SKM-1 (cell line): ENCODE measurements at regions not wholly inside any gene's neighbourhood (a gene's known extent, or its start where the extent isn't known, plus 50 kb on each side); places are given as distances from the start of the nearest gene placed in this dataset.
A peak's percentile ranks its signal among the peaks of the same experiment; 100 is the strongest.
"Not testable (repeated sequence)": the region's sequence is repeated elsewhere in the genome, so short reads cannot be mapped to it uniquely, and the experiment has no call there.

Experiments
- DNase-seq: peaks from one replicate; lab custom pipeline; 2025; ENCODE audit not compliant: unreplicated experiment; lab: John Stamatoyannopoulos, UW

- DNase-seq: peak; percentile 21
These were observed 317.8 kb downstream of the SH2D4B start for GRCh38 chr10:80855348-80855971.

DNA sequence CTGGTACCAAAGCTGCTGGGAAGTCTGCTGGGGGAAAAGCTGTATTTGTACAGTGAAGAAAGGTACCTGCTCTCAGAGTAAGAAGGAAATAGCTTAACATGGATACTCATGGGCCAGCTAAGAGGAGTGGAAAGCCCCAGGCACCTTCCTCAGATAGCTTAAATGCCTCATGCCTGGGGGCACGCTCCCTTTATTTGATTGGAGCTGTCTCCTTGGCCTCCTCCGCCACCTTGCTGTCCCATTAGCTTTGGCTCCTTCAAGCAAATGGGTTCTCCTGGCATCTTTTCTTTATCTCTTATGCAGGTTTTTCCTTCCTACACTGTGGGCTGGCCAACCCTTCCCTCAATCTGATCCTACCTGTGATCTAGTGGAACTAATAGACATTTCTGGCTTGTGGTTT lies 318.5 kb downstream of the SH2D4B start:
- DNase-seq: no peak

DNA sequence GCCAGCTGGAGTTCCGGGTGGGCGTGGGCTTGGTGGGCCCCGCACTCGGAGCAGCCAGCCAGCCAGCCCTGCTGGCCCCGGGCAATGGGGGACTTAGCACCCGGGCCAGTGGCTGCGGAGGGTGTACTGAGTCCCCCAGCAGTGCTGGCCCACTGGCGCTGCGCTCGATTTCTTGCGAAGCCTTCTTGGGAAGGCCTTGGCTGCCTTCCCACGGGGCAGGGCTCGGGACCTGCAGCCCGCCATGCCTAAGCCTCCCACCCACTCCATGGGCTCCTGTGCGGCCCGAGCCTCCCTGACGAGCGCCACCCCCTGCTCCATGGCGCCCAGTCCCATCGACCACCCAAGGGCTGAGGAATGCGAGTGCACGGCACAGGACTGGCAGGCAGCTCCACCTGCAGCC lies 321.6 kb downstream of the SH2D4B start:
- not testable (repeated sequence) for DNase-seq

GRCh38 chr10:80860719-80861118 lies 323.0 kb downstream of the SH2D4B start:
- no peak for DNase-seq

DNA sequence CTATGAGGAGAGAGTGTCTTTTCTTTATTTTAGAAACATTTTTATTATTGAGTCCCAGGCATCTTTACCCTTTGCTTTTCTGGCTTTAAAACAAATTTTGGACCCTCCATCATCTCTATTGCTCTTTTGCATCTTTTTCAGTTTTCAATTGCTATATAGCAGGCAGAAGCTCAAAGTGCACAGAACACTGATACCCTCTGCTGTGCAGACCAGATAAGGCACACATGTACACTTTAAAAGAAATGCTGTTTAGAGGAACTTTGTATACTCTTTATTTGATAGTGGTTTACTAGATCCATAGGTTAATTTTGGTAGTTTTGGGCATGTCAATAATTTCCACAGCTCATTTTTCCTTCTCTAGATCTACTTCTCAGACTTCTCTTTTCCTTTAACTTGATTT lies 324.2 kb downstream of the SH2D4B start:
- no peak for DNase-seq

DNA sequence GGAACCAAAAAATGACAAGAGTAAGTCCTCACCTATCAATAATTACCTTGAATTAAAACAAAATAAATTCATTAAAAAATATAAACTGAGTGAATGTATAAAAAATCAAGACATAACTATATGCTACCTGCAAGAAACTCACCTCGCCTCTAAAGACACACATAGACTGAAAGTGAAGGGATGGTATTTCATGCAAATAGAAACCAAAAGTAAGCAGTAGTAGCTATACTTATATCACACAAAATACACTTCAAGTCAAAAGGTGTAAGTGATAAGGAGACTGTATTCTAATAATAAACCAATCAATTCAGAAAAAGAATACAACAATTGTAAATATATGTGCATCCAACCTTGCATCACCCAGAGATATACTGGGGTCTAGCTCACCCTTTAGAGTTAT lies 332.6 kb downstream of the SH2D4B start:
- DNase-seq: no peak

- DNase-seq: no peak
These were observed 333.4 kb downstream of the SH2D4B start for GRCh38 chr10:80871083-80871482.

- DNase-seq: no peak
These were observed 340.6 kb downstream of the SH2D4B start for GRCh38 chr10:80878330-80878729.

DNA sequence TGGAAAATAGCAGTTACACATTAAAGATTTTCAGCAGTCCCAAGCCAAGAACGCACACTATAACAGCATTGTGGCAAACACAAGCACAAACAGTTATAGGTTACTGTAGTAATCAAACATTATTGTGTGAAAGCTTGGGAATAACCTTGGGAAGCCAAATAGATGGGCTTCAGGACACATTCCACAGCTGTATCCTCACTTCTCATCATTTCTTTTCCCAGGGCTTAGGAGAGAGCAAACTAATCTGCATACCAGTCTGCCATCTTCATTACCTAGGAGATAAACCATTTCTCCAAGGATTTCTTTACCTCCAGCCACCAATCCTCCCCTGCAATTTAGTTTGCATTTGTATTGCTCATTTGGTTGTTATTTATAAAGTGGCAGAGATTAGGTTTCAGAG lies 352.4 kb downstream of the SH2D4B start:
- DNase-seq: no peak

DNA sequence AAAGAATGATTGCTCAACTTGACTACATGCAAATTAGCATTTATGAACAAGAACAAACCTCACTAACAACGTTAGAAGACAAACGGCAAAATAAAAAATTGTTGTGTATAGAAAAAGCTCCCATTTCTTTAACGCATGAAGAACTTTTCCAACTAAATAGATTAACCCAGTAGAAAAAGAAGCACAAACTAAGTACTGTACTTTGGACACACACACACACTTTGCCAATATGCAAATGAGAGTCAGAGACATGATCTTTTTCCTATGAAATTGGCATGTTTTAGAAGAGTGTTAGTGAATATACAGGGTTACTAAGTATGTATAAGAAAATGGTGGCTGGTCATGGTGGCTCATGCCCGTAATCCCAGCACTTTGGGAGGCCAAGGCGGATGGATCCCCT lies 355.6 kb downstream of the SH2D4B start:
- DNase-seq: no peak

DNA sequence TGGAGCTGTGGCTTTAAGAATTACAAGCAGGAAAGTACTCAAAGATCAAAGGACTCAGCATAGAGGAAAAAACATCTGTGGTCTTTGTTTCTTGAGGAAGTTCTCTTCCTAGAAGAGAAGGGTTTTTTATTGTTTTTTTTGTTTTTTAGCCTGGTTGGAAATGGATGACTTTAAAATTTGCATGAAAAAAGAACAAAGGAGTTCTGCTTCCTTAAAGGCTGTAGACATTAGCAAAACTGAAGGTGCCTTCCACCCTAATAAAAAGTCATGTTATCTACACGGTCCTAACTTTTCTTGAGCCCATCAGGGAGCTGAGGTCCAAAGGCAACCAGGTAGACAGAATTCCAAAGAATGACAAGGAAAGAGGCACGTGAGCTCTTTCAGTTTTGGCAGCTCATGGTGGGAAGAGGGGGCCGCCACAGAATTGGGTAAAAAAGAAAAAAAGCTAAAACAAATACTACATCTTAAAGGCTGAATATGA lies 356.6 kb downstream of the SH2D4B start:
- DNase-seq: no peak

DNA sequence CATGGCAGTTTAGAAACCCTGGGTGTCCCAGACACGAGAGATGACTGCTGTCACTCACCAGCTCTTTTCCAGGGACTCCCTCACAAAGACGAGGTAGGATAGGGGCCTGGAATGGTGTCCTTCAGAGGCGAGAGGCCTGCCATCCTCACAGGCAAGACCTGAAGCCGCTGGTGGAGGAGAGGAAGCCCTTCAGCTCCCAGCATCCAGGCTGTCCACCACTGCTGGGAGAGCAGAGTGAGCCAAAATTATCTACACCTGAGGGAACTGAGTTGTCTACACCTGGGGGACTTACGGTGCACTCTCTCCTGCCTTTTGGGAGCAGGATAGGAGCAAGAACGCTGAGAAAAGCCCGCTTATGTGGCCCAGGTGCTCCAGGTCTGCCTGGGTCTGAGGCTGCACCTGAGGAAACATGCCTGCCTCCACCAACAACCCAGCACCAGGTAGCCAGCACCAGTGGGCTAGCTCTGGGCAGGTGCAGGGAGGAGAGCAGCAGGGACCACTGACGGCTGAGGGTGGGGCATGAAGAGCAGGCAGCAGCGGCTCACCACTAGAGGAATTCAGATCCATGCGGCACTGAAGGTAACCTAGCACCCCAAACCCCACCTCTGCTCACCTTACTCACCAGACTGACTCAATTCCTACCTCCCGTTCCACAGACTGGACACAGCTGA lies 357.2 kb downstream of the SH2D4B start:
- no peak for DNase-seq

DNA sequence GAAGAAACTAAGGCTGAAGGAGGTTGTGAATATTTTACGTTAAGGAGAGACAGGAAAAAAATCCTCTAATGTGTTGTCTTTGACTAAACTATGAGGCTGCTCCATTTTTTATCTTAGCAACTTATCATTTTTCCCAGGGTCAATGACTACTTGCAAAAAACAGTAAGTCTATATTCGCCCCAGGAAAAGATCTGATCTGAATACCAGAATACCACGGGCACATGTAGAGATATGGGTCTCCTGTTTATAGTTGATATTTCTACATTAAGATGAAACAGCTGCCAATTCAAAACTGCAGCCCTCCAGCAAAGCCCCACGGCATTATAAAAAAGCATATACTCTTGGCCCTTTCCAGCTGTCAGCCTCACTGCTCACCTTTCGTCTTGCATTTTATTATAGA lies 358.4 kb downstream of the SH2D4B start:
- no peak for DNase-seq

DNA sequence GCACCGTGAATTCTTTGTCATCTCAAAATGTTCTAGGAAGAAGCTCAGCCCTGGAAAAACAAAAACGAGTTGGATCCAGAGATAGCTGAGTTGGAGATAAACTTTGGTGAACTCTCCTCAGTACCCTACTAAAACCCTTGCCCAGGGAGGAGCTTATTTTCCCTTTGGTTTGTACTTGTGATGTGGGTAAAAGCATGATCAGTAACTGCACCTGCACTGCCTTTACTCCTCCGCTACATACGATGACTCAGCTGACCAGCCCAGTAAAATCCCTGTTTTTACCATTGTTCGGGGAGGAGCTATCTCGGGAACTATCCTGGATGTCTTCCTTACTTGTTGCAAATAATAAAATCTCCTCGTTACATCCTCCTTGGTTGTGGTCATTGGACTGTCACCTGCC lies 359.3 kb downstream of the SH2D4B start:
- no peak for DNase-seq

DNA sequence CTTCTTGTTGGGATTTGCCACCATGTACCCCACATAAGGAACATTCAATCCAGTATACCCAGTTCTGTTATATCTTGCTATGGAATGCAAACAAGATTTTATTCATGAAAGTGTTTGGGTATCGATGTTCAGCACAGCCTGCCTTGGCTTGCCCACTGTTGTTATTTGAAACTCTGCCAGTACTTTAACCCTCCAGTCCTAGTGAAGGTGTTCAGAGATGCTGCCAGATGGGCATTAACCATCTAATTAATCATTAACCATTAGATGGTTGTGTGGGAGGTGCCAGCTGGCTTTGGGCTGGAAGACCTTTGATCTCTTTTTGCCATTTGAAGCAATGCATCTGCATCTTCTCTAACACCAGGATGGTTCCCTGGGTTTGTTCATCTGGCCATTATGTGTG lies 363.0 kb downstream of the SH2D4B start:
- DNase-seq: no peak

GRCh38 chr10:80908611-80909010 lies 370.9 kb downstream of the SH2D4B start:
- no peak for DNase-seq

- no peak for DNase-seq
These were observed 371.6 kb downstream of the SH2D4B start for GRCh38 chr10:80909254-80909653.

GRCh38 chr10:80917636-80918035 lies 379.9 kb downstream of the SH2D4B start:
- no peak for DNase-seq

DNA sequence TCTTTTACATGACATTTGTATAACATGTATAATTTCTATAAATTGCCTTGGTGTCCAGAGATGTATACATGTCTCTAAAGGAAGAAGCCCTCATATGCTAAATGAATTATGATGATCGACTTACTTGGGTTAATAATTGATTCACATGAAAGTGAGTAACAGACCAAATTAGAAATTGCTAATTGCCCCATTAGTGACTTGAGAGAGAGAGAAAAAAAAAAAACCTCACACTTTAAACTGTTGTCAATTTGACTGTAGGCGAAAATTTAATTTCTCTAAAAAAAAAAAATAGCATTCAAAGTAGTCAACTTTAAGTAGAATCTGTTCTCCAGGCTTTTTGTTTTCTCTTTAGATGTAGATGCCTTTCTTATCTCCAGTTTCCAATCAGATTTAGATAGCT lies 383.3 kb downstream of the SH2D4B start:
- no peak for DNase-seq

DNA sequence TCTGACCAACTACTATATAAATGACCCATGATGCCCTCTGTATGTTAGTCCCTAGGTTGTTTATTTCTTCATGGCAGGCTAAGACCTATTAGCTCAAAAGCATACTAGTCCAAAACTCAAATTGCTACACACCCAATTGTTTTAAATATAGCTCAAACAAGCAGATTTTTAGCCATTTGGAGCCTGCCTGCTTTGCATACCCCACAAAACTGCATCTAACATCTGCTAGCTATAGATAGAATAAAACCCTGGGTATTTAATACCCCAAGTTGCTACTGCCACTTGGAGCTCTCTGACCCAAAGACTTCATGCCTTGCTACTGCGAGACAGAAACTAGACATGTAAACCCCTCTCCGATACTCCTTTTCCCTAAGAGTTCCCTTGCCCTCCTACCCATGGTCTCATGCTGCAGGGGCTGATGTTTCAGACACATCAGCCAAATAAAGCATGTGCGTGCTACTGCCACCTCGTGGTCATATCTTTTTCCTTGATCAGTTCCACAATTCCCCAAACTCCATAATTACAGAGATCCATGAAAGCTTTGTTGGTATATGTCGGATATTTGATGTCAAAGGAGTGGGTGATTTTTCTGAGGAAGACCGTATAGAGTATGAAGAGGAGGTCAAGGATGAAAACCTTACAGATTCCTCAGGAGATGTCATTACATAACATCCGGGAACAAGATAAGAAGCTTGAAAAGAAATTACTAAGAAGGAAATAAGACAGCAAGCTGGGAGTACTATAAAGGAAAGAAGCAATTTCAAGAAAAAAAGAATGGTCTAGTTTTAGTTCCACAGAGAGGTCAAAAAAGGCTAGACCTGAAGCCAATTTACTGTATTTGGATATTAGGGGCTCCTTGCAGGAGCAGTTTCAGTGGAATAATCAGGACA lies 386.6 kb downstream of the SH2D4B start:
- no peak for DNase-seq

DNA sequence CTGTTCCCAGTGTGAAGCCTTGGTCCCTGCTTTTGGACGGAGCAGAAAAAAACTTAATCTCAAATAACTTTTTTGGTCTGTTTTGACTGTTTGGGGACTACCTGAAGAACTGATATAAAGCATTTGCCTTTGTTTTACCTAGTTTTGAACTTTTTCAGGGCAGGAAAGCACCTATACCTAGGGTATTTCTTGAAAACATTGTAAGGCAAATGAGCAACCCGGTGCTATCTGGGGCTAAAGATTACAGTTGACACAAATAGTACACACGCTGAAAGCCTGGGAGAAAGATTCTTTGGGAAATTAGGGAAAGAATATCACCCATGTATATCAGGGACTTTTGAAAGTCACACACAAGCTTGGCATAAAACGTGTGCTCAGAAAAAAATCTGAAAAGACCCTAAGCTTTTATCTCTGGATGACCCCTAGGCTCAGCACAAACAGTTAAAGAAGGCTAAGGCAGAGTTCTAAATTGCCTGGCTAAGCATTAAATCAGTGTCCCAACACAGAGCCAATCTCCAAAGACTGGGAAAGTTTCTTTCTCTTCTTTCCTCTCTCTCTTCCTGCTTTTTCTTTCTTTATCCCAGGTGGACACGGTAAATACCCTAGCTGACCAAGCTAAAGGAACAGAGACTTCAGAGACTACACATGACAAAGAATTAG lies 389.8 kb downstream of the SH2D4B start:
- DNase-seq: no peak
